ENCODE measurements at regions not wholly inside any gene's neighbourhood (a gene's known extent, or its start where the extent isn't known, plus 50 kb on each side); places are given as distances from the start of the nearest gene placed in this dataset.

GRCh38 chr16:16890964-16891363, 512.0 kb downstream of the NPIPA7 start:
- H2BK20ac ChIP-seq (ENCODE audit: low read depth, low read length): no peak overlapping the region
- intact Hi-C loops (cut with micrococcal nuclease): no loop called here
- DNase-seq (no peak), ATAC-seq (ENCODE audit: low read depth) (no peak)
- no peaks in the 10 kb centered on the region for H4K20me1 ChIP-seq (ENCODE audit: insufficient read depth, low read length)
- H2AK9ac ChIP-seq (replicated peaks; ENCODE audit: low read depth, low read length, poor library complexity): no peak overlapping the region
- H3K4me3 ChIP-seq (ENCODE audit: insufficient read depth, low read depth, low read length): no peak overlapping the region
- H3K79me1 ChIP-seq (ENCODE audit: low read depth in 1 of 2, low read length in 2 of 2): no peaks in the 10 kb centered on the region
- H3K9me3 ChIP-seq (ENCODE audit: control insufficient read depth, insufficient read depth, low read length): peaks cover 5% of the 10 kb centered on the region
- POLR2A ChIA-PET (ENCODE audit: unreplicated experiment): no interaction called here
- H3K27me3 ChIP-seq (ENCODE audit: control insufficient read depth, insufficient read depth, low read length): no peaks in the 10 kb centered on the region
- no peak overlapping the region for H3K4me2 ChIP-seq (ENCODE audit: low read depth, low read length)
- no peak overlapping the region for H3K14ac ChIP-seq (replicated peaks; ENCODE audit: low read depth, low read length)
- WGBS, 2 experiments (ENCODE audit: extremely low coverage in 2 of 2, insufficient read length in 1 of 2): no CpG with 5 or more reads among the region's 2 CpGs
- TF ChIP-seq RFX5 (IDR thresholded peaks at IDR 0.05; ENCODE audit: low read depth, low read length) (no peak), MXI1 (IDR thresholded peaks at IDR 0.05; ENCODE audit: borderline replicate concordance, low read depth, low read length) (no peak), MAZ (IDR thresholded peaks at IDR 0.05; ENCODE audit: borderline replicate concordance, low read depth, low read length) (no peak), ELK1 (IDR thresholded peaks at IDR 0.05; ENCODE audit: borderline replicate concordance, low read depth, low read length) (no peak), CEBPB (IDR thresholded peaks at IDR 0.05; ENCODE audit: low read depth, low read length) (no peak), FOS (IDR thresholded peaks at IDR 0.05; ENCODE audit: low read depth, low read length) (no peak), CHD1 (IDR thresholded peaks at IDR 0.05; ENCODE audit: low read depth, low read length) (no peak), BHLHE40 (IDR thresholded peaks at IDR 0.05; ENCODE audit: low read depth, low read length) (no peak), NFE2L2 (IDR thresholded peaks at IDR 0.05; ENCODE audit: low read depth, low read length) (no peak), USF2 (IDR thresholded peaks at IDR 0.05; ENCODE audit: low read depth, low read length) (no peak), MAFK (IDR thresholded peaks at IDR 0.05; ENCODE audit: low read depth, low read length) (no peak), CTCF (conservative IDR thresholded peaks at IDR 0.05; ENCODE audit: low read depth, low read length) (no peak), RAD21 (IDR thresholded peaks at IDR 0.05; ENCODE audit: low read length) (no peak), SMC3 (IDR thresholded peaks at IDR 0.05; ENCODE audit: low read depth, low read length) (no peak), RCOR1 (IDR thresholded peaks at IDR 0.05; ENCODE audit: insufficient replicate concordance, low read length) (no peak), POLR2A (IDR thresholded peaks at IDR 0.05; ENCODE audit: low read depth, low read length) (no peak)
- in situ Hi-C loops (cut with MboI; ENCODE audit: low sequenced_read_pairs): no loop called here
- H3K27ac ChIP-seq (ENCODE audit: insufficient read depth, low read length): no peak overlapping the region
- dilution Hi-C loops (cut with HindIII; ENCODE audit: low sequenced_read_pairs, unreplicated experiment): no loop called here
- no peak overlapping the region for H2AFZ ChIP-seq (replicated peaks; ENCODE audit: low read length, poor library complexity)
- H4K91ac ChIP-seq (ENCODE audit: insufficient read depth, low read depth, low read length): no peak overlapping the region
- BruUV-seq (replicated peaks): no TSS peak
- H2BK5ac ChIP-seq (ENCODE audit: low read depth, low read length, poor library complexity, severe bottlenecking): no peak overlapping the region
- H4K5ac ChIP-seq (ENCODE audit: low read depth, low read length): no peak overlapping the region
- H3K36me3 ChIP-seq (ENCODE audit: control insufficient read depth, insufficient read depth, low read length): no peaks in the 10 kb centered on the region
- CTCF ChIA-PET: no interaction called here
- H3K9me1 ChIP-seq (ENCODE audit: insufficient read depth, low read length): no peaks in the 10 kb centered on the region
- no peaks in the 10 kb centered on the region for H3K4me1 ChIP-seq (ENCODE audit: control insufficient read depth, insufficient read depth, low read length)
- H3K56ac ChIP-seq (ENCODE audit: extremely low read depth, insufficient read depth, low read length): no peak overlapping the region
- H2AK5ac ChIP-seq (ENCODE audit: low read depth, low read length): no peak overlapping the region
- no peak overlapping the region for H4K8ac ChIP-seq (ENCODE audit: low read depth in 2 of 2, low read length in 2 of 2)
- H3K18ac ChIP-seq (ENCODE audit: low read depth, low read length): no peak overlapping the region
- no peak overlapping the region for H3K4ac ChIP-seq (ENCODE audit: low read depth, low read length)
- H2BK120ac ChIP-seq (ENCODE audit: low read depth, low read length): no peak overlapping the region
- H3K23ac ChIP-seq (ENCODE audit: low read depth, low read length): no peak overlapping the region
- no peak overlapping the region for H2BK15ac ChIP-seq (ENCODE audit: low read depth, low read length)
- H3K9ac ChIP-seq (ENCODE audit: low read depth, low read length): no peak overlapping the region
